ENCODE measurements at regions not wholly inside any gene's neighbourhood (a gene's known extent, or its start where the extent isn't known, plus 50 kb on each side); places are given as distances from the start of the nearest gene placed in this dataset.

DNA sequence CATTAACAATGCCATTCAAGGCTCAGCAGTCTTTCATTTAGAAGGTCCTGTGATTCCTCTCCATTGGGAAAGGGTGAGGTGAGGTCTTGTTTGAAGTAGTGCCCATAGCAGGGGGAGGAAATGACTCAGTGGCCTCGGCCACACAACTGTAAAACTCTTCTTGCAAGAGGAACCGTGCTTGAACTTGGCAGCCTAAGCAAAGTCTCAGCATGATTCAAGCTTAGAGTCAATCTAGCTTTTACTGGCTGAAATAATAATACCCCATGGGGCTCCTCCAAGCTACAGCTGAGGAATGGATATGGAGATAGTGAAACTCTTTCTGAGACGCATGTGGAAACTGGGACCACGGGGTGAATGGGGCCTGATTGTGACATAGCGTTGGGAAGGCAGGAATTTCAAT lies 428.2 kb downstream of the BMP2 start:
- H3K36me3 ChIP-seq (ENCODE audit: control insufficient read depth in 4 of 4, insufficient read depth in 4 of 4, low read length in 4 of 4): no peaks in the 10 kb centered on the region
- no peaks in the 10 kb centered on the region for H3K4me1 ChIP-seq (ENCODE audit: control insufficient read depth in 5 of 5, insufficient read depth in 5 of 5, low read length in 5 of 5)
- TF ChIP-seq, protein P1, sequence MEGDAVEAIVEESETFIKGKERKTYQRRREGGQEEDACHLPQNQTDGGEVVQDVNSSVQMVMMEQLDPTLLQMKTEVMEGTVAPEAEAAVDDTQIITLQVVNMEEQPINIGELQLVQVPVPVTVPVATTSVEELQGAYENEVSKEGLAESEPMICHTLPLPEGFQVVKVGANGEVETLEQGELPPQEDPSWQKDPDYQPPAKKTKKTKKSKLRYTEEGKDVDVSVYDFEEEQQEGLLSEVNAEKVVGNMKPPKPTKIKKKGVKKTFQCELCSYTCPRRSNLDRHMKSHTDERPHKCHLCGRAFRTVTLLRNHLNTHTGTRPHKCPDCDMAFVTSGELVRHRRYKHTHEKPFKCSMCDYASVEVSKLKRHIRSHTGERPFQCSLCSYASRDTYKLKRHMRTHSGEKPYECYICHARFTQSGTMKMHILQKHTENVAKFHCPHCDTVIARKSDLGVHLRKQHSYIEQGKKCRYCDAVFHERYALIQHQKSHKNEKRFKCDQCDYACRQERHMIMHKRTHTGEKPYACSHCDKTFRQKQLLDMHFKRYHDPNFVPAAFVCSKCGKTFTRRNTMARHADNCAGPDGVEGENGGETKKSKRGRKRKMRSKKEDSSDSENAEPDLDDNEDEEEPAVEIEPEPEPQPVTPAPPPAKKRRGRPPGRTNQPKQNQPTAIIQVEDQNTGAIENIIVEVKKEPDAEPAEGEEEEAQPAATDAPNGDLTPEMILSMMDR (IDR thresholded peaks at IDR 0.05; ENCODE audit: control extremely low read depth, extremely low read depth): no peak
- 73 to 87% methylated on average over 5 of the region's 5 CpGs for WGBS, 2 donors
- no peak overlapping the region for H3K27ac ChIP-seq (ENCODE audit: low read depth in 1 of 2, low read length in 1 of 2)
- H3K27me3 ChIP-seq (ENCODE audit: control insufficient read depth in 3 of 3, insufficient read depth in 3 of 3, low read length in 2 of 3): no peaks in the 10 kb centered on the region
- ATAC-seq (ENCODE audit: insufficient read depth, low FRiP score) (no peak), DNase-seq (no peak)
- no peak overlapping the region for H3K4me3 ChIP-seq
- no peaks in the 10 kb centered on the region for H3K9me3 ChIP-seq (ENCODE audit: control insufficient read depth in 4 of 4, insufficient read depth in 3 of 4, low read length in 3 of 4)
- no peak overlapping the region for H3K9ac ChIP-seq (ENCODE audit: insufficient read depth in 1 of 2, low read length in 2 of 2)

GRCh38 chr20:7196481-7196880 lies 429.0 kb downstream of the BMP2 start:
- WGBS, 2 donors: 87 to 92% methylated on average over 1 of the region's 1 CpG
- peak in 2 of 3 donors; percentile 1 to 4 for DNase-seq

DNA sequence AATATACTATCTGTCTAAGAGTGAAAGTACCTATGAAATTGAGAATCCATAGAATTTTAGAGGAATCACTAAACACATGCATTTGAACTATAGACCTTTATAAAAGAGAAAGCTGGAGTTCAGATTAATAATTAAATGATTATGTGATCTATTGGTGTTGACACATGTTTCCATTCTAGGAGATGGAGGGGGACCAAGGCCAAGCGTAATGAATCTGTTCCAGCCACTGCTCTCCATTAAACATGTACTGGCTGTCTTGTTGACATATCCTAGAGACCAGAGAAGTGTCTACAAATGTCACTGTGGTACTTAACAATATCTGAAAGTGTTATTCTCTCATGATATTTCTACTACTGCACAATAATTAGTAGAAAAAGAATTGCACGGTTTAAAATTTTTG lies 432.4 kb downstream of the BMP2 start:
- H3K4me1 ChIP-seq (ENCODE audit: control insufficient read depth in 5 of 5, insufficient read depth in 5 of 5, low read length in 5 of 5): no peaks in the 10 kb centered on the region
- TF ChIP-seq, protein P1 (IDR thresholded peaks at IDR 0.05; ENCODE audit: control extremely low read depth, extremely low read depth): no peak
- no peak for ATAC-seq (ENCODE audit: insufficient read depth, low FRiP score)
- H3K27me3 ChIP-seq (ENCODE audit: control insufficient read depth in 3 of 3, insufficient read depth in 3 of 3, low read length in 2 of 3): no peaks in the 10 kb centered on the region
- H3K36me3 ChIP-seq (ENCODE audit: control insufficient read depth in 4 of 4, insufficient read depth in 4 of 4, low read length in 4 of 4): no peaks in the 10 kb centered on the region
- H3K9me3 ChIP-seq (ENCODE audit: control insufficient read depth in 4 of 4, insufficient read depth in 3 of 4, low read length in 3 of 4): no peaks in the 10 kb centered on the region
- no peak overlapping the region for H3K9ac ChIP-seq (ENCODE audit: insufficient read depth in 1 of 2, low read length in 2 of 2)
- DNase-seq: no peak
- H3K27ac ChIP-seq (ENCODE audit: low read depth in 1 of 2, low read length in 1 of 2): no peak overlapping the region
- no peak overlapping the region for H3K4me3 ChIP-seq
- 73 to 92% methylated on average over 2 of the region's 2 CpGs for WGBS, 2 donors

More at GRCh38 chr20:7196481-7196880, 429.0 kb downstream of the BMP2 start:
- no peaks in the 10 kb centered on the region for H3K36me3 ChIP-seq (ENCODE audit: control insufficient read depth in 4 of 4, insufficient read depth in 4 of 4, low read length in 4 of 4)
- H3K27ac ChIP-seq (ENCODE audit: low read depth in 1 of 2, low read length in 1 of 2): no peak overlapping the region
- no peaks in the 10 kb centered on the region for H3K27me3 ChIP-seq (ENCODE audit: control insufficient read depth in 3 of 3, insufficient read depth in 3 of 3, low read length in 2 of 3)
- no peak overlapping the region for H3K9ac ChIP-seq (ENCODE audit: insufficient read depth in 1 of 2, low read length in 2 of 2)
- TF ChIP-seq, protein P1 (IDR thresholded peaks at IDR 0.05; ENCODE audit: control extremely low read depth, extremely low read depth): no peak
- ATAC-seq (ENCODE audit: insufficient read depth, low FRiP score): no peak
- H3K4me1 ChIP-seq (ENCODE audit: control insufficient read depth in 5 of 5, insufficient read depth in 5 of 5, low read length in 5 of 5): no peaks in the 10 kb centered on the region
- no peak overlapping the region for H3K4me3 ChIP-seq
- H3K9me3 ChIP-seq (ENCODE audit: control insufficient read depth in 4 of 4, insufficient read depth in 3 of 4, low read length in 3 of 4): no peaks in the 10 kb centered on the region

DNA sequence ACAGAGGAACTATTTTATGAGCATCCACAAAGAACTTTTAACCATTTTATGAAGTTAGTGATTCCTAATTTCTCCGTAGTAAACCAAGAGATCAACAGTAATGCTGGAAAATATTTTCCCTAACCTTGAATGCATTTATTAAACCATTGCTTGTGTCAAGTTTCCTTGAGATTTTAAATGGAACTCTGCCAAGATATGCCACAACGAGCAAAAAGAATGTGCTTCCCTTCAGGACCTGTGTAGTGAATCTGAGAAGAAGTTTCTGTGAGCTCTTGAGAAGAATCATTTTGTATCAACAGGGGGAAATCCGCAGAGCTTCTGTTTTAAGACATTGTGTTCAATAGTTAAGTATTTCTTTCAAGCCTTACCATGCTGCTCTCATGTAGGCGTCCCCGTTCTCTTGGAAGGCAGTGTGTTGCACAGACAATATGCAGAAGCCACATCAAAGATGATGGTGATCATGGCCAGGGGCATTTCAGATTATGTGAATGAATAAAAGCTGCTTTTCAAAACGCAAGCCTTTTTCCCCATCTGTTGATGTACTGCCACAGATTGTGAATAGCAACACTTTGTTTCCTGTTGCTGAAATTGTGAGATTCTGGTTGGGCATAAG lies 439.8 kb downstream of the BMP2 start:
- Histone ChIP-seq H3K36me3 (ENCODE audit: control insufficient read depth in 4 of 4, insufficient read depth in 4 of 4, low read length in 4 of 4) (no peaks in the 10 kb centered on the region), H3K27ac (ENCODE audit: low read depth in 1 of 2, low read length in 1 of 2) (no peak overlapping the region), H3K4me1 (ENCODE audit: control insufficient read depth in 5 of 5, insufficient read depth in 5 of 5, low read length in 5 of 5) (no peaks in the 10 kb centered on the region), H3K27me3 (ENCODE audit: control insufficient read depth in 3 of 3, insufficient read depth in 3 of 3, low read length in 2 of 3) (no peaks in the 10 kb centered on the region), H3K9me3 (ENCODE audit: control insufficient read depth in 4 of 4, insufficient read depth in 3 of 4, low read length in 3 of 4) (no peaks in the 10 kb centered on the region), H3K4me3 (no peak overlapping the region), H3K9ac (ENCODE audit: insufficient read depth in 1 of 2, low read length in 2 of 2) (no peak overlapping the region)
- ATAC-seq (ENCODE audit: insufficient read depth, low FRiP score): no peak
- DNase-seq: peak in 1 of 3 donors; percentile 17
- 67 to 76% methylated on average over 6 of the region's 6 CpGs for WGBS, 2 donors
- TF ChIP-seq, protein P1 (IDR thresholded peaks at IDR 0.05; ENCODE audit: control extremely low read depth, extremely low read depth): no peak

Measured in lung (tissue), 11 donors.